WERI-Rb-1 (cell line): ENCODE measurements at regions not wholly inside any gene's neighbourhood (a gene's known extent, or its start where the extent isn't known, plus 50 kb on each side); places are given as distances from the start of the nearest gene placed in this dataset.

Experiments used
- DNase-seq: peaks from one replicate; pipeline ENCODE4 v3.0.0-alpha.2; 2020
- H3K27ac ChIP-seq: fragments of 250-450 bp; sonication (Bioruptor Pico); 2 replicates; pipeline ENCODE4 v1.5.1; 2020; ENCODE audit warnings: mild to moderate bottlenecking, moderate library complexity
- H3K27me3 ChIP-seq: fragments of 250-450 bp; sonication (Bioruptor Pico); 2 replicates; pipeline ENCODE4 v1.5.1; 2021; ENCODE audit warnings: mild to moderate bottlenecking, low read depth, moderate library complexity; ENCODE audit not compliant: insufficient read depth, severe bottlenecking
- H3K36me3 ChIP-seq: fragments of 250-450 bp; sonication (Bioruptor Pico); 2 replicates; pipeline ENCODE4 v1.5.1; 2020; ENCODE audit warnings: mild to moderate bottlenecking, moderate library complexity
- H3K4me3 ChIP-seq: 2 replicates; pipeline ENCODE4 v1.5.1; 2011; ENCODE audit warnings: low read depth, mild to moderate bottlenecking, control low read depth, low read length
- H3K9me3 ChIP-seq: fragments of 250-450 bp; sonication (Bioruptor Pico); 2 replicates; pipeline ENCODE4 v1.5.1; 2021; ENCODE audit warnings: mild to moderate bottlenecking, moderate library complexity; ENCODE audit not compliant: severe bottlenecking
- CTCF ChIP-seq: IDR thresholded peaks from 2 replicates; pipeline ENCODE4 v1.5.1; 2011; ENCODE audit warnings: low read depth, mild to moderate bottlenecking, control low read depth, inconsistent platforms, low read length

GRCh38 chr11:134519788-134520187 lies 107.7 kb upstream of the B3GAT1 start:
- Histone ChIP-seq H3K36me3 (no peaks in the 10 kb centered on the region), H3K27ac (no peak overlapping the region), H3K27me3 (no peaks in the 10 kb centered on the region), H3K4me3 (no peak overlapping the region), H3K9me3 (no peaks in the 10 kb centered on the region)
- DNase-seq: no peak
- no peak for TF ChIP-seq CTCF

- no peak overlapping the region for H3K4me3 ChIP-seq
- H3K9me3 ChIP-seq: no peaks in the 10 kb centered on the region
- no peak for DNase-seq
- H3K36me3 ChIP-seq: no peaks in the 10 kb centered on the region
- no peak for TF ChIP-seq CTCF
- H3K27me3 ChIP-seq: no peaks in the 10 kb centered on the region
- H3K27ac ChIP-seq: no peak overlapping the region
Measured at GRCh38 chr11:134519390-134519750, 107.3 kb upstream of the B3GAT1 start.

- Histone ChIP-seq H3K27ac (no peak overlapping the region), H3K27me3 (no peaks in the 10 kb centered on the region), H3K36me3 (no peaks in the 10 kb centered on the region), H3K9me3 (no peaks in the 10 kb centered on the region), H3K4me3 (no peak overlapping the region)
- DNase-seq: no peak
- no peak for TF ChIP-seq CTCF
Measured at GRCh38 chr11:134518616-134519389, 106.8 kb upstream of the B3GAT1 start.

GRCh38 chr11:134517621-134518293 lies 105.7 kb upstream of the B3GAT1 start:
- Histone ChIP-seq H3K27me3 (no peaks in the 10 kb centered on the region), H3K36me3 (no peaks in the 10 kb centered on the region), H3K9me3 (no peaks in the 10 kb centered on the region), H3K4me3 (no peak overlapping the region), H3K27ac (no peak overlapping the region)
- TF ChIP-seq CTCF: no peak
- no peak for DNase-seq

GRCh38 chr11:134517115-134517514 lies 105.1 kb upstream of the B3GAT1 start:
- Histone ChIP-seq H3K27ac (no peak overlapping the region), H3K9me3 (no peaks in the 10 kb centered on the region), H3K4me3 (no peak overlapping the region), H3K27me3 (no peaks in the 10 kb centered on the region), H3K36me3 (no peaks in the 10 kb centered on the region)
- DNase-seq: no peak
- no peak for TF ChIP-seq CTCF
